ENCODE measurements at regions not wholly inside any gene's neighbourhood (a gene's known extent, or its start where the extent isn't known, plus 50 kb on each side); places are given as distances from the start of the nearest gene placed in this dataset.

GRCh38 chr3:88775026-88775690 is 332.3 kb upstream of the EPHA3 start:
- no peak overlapping the region for H2BK15ac ChIP-seq (ENCODE audit: low read length)
- H3K4ac ChIP-seq (replicated peaks; ENCODE audit: insufficient read length, low read depth, low read length): no peak overlapping the region
- no peak overlapping the region for H2AFZ ChIP-seq (ENCODE audit: low read length)
- ChIA-PET POLR2A (ENCODE audit: partially characterized antibody) (no interaction called here), CTCF (ENCODE audit: partially characterized antibody) (no interaction called here)
- H3K9ac ChIP-seq (replicated peaks in 1 of 4; ENCODE audit: extremely low read depth in 1 of 4, low read depth in 3 of 4, low read length in 3 of 4): no peak overlapping the region
- no peaks in the 10 kb centered on the region for H3K79me1 ChIP-seq (ENCODE audit: low read depth, low read length)
- H3K4me3 ChIP-seq (ENCODE audit: extremely low read depth in 1 of 4, insufficient read depth in 2 of 4, low read depth in 3 of 4, low read length in 4 of 4): no peak overlapping the region
- no peak overlapping the region for H2BK120ac ChIP-seq (replicated peaks; ENCODE audit: low read depth, low read length)
- H2AK5ac ChIP-seq (ENCODE audit: low read depth, low read length): no peak overlapping the region
- FAIRE-seq: no peak
- H4K91ac ChIP-seq (replicated peaks; ENCODE audit: insufficient read length, low read length): no peak overlapping the region
- H3K27ac ChIP-seq (ENCODE audit: low read depth, low read length): no peak overlapping the region
- H3K27me3 ChIP-seq (replicated peaks in 1 of 4; ENCODE audit: control insufficient read depth in 3 of 4, extremely low read depth in 1 of 4, insufficient read depth in 3 of 4, low read length in 3 of 4): no peaks in the 10 kb centered on the region
- no peak overlapping the region for H3K23ac ChIP-seq (ENCODE audit: insufficient read length)
- H2BK20ac ChIP-seq (ENCODE audit: low read length): no peak overlapping the region
- no peak overlapping the region for H2BK5ac ChIP-seq (ENCODE audit: low read depth, low read length)
- no peaks in the 10 kb centered on the region for H3K79me2 ChIP-seq (ENCODE audit: control insufficient read depth in 1 of 2, insufficient read depth in 2 of 2, low read length in 2 of 2)
- no peak overlapping the region for H2BK12ac ChIP-seq (ENCODE audit: low read depth, low read length)
- WGBS, 2 experiments (ENCODE audit: extremely low coverage in 1 of 2, insufficient coverage in 1 of 2, insufficient read length in 1 of 2, insufficient replicate concordance in 2 of 2, low coverage in 1 of 2, low lambda C conversion rate in 2 of 2, missing lambda C conversion rate in 1 of 2): 86% methylated on average over 3 of the region's 3 CpGs; no CpG with 5 or more reads in 1 of the 2 experiments
- no peak overlapping the region for H3K56ac ChIP-seq (replicated peaks; ENCODE audit: insufficient read length, low read depth, low read length)
- TF ChIP-seq PHF8 (conservative IDR thresholded peaks at IDR 0.05; ENCODE audit: low read depth, low read length): no peak
- no peak for TF ChIP-seq KDM4A (IDR thresholded peaks at IDR 0.05; ENCODE audit: low read depth, low read length, severe bottlenecking)
- TF ChIP-seq HDAC6 (IDR thresholded peaks at IDR 0.05; ENCODE audit: low read depth, low read length): no peak
- TF ChIP-seq SRF (IDR thresholded peaks at IDR 0.05; ENCODE audit: low read depth, low read length): no peak
- TF ChIP-seq JUN (IDR thresholded peaks at IDR 0.05; ENCODE audit: low read depth, low read length): no peak
- no peak for TF ChIP-seq TCF12 (IDR thresholded peaks at IDR 0.05; ENCODE audit: low read depth, low read length)
- TF ChIP-seq TAF1 (IDR thresholded peaks at IDR 0.05; ENCODE audit: low read depth, low read length): no peak
- no peak for TF ChIP-seq JUND (IDR thresholded peaks at IDR 0.05; ENCODE audit: low read length)
- TF ChIP-seq BCL11A (IDR thresholded peaks at IDR 0.05; ENCODE audit: low read depth in 2 of 2, low read length in 2 of 2): no peak
- TF ChIP-seq NRF1 (IDR thresholded peaks at IDR 0.05; ENCODE audit: low read depth, low read length): no peak
- no peak for TF ChIP-seq SP2 (IDR thresholded peaks at IDR 0.05; ENCODE audit: low read length)
- no peak for TF ChIP-seq E2F6 (IDR thresholded peaks at IDR 0.05)
- no peak overlapping the region for H3K4me2 ChIP-seq (ENCODE audit: insufficient read depth in 1 of 2, low read depth in 2 of 2, low read length in 2 of 2)
- H4K20me1 ChIP-seq (replicated peaks in 1 of 2; ENCODE audit: control insufficient read depth in 1 of 2, insufficient read depth in 2 of 2, low read length in 2 of 2): no peaks in the 10 kb centered on the region
- H3K18ac ChIP-seq (ENCODE audit: extremely low read depth, low read length): no peak overlapping the region
- H4K5ac ChIP-seq (ENCODE audit: insufficient read length, low read depth, low read length): no peak overlapping the region
- no peaks in the 10 kb centered on the region for H3K23me2 ChIP-seq (ENCODE audit: low read depth, low read length)
- H3K9me3 ChIP-seq (ENCODE audit: insufficient read depth in 2 of 2, low read depth in 1 of 2, low read length in 1 of 2): no peaks in the 10 kb centered on the region
- H4K8ac ChIP-seq (ENCODE audit: extremely low read depth, insufficient read depth, low read length): no peak overlapping the region
- H3K14ac ChIP-seq (ENCODE audit: insufficient read length): no peak overlapping the region
- H3K36me3 ChIP-seq (ENCODE audit: control insufficient read depth in 2 of 4, insufficient read depth in 4 of 4, low read length in 3 of 4): no peaks in the 10 kb centered on the region
- DNase-seq (ENCODE audit: low read depth in 1 of 2, low spot score in 2 of 2): no peak
- H3K4me1 ChIP-seq (replicated peaks in 1 of 4; ENCODE audit: control insufficient read depth in 3 of 4, insufficient read depth in 4 of 4, low read length in 3 of 4): no peaks in the 10 kb centered on the region

Data from H1 (cell line).